ENCODE measurements at regions not wholly inside any gene's neighbourhood (a gene's known extent, or its start where the extent isn't known, plus 50 kb on each side); places are given as distances from the start of the nearest gene placed in this dataset.

DNA sequence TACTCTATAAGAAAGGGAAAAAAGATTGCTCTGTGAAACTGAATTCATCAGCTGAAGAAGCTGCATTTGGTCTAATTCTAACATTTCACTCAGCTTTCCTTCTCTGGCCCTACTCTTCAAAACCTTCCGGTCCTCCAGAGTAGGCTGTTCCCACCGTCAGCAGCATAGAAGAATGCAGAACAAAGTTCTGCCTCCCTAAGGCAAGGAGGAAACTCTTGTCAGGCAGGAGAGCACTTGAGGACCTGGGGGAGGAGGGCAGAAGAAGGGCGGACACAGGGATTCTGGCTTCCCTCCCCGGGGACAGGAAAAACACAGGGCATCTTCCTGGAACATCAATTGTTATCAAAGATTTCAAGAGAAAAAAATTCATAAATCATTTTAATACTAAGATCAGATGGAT lies 69.2 kb upstream of the SHB start:
- TF ChIP-seq, protein P1, sequence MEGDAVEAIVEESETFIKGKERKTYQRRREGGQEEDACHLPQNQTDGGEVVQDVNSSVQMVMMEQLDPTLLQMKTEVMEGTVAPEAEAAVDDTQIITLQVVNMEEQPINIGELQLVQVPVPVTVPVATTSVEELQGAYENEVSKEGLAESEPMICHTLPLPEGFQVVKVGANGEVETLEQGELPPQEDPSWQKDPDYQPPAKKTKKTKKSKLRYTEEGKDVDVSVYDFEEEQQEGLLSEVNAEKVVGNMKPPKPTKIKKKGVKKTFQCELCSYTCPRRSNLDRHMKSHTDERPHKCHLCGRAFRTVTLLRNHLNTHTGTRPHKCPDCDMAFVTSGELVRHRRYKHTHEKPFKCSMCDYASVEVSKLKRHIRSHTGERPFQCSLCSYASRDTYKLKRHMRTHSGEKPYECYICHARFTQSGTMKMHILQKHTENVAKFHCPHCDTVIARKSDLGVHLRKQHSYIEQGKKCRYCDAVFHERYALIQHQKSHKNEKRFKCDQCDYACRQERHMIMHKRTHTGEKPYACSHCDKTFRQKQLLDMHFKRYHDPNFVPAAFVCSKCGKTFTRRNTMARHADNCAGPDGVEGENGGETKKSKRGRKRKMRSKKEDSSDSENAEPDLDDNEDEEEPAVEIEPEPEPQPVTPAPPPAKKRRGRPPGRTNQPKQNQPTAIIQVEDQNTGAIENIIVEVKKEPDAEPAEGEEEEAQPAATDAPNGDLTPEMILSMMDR (IDR thresholded peaks at IDR 0.05): no peak
- no peak for TF ChIP-seq POLR2AphosphoS5 (IDR thresholded peaks at IDR 0.05)
